NCI-H748 (cell line): ENCODE measurements at regions not wholly inside any gene's neighbourhood (a gene's known extent, or its start where the extent isn't known, plus 50 kb on each side); places are given as distances from the start of the nearest gene placed in this dataset.

Experiments used
- DNase-seq: peaks from one replicate; lab custom pipeline; 2025; ENCODE audit not compliant: unreplicated experiment; lab: John Stamatoyannopoulos, UW

DNA sequence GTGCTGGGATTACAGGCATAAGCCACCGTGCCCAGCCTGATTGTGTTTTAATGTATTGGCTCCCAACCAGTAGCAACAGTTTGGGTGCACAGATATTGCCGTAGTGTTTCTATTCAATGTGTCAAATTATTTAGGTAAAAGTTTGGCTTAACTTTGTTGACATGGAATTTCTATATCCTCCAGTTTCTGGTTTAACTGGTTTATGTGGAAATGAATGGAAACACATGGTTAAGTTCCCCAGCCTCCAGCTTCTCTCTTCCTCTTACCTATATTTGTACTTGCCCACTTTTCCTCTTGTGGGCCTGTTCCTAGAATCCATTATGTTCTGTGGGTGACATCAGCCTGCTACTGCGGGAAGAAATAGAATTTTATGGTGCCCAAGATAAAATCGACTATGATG, 53.9 kb upstream of the ESR1 start:
- DNase-seq, result no peak

DNA sequence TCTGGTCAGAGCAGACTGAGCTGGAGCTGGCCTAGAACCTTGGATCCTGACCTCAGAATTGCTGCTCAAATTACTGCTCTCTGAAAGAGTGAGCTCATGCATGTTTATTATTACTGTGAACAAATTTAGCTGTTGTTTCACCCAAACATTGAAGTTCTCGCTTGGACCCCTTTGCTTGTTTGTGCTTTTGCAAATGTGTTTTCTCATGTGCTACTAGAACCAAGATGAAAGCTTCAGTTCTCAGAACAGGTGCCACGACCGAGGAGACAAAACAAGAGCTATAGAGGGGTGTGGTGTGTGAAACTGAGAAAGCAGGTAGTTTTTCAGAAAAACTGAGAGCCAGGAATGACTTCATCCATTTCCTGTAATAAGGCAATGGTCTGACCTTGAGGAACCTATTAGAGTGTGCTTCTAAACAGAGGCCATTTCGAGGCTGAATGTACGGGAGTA, 50.0 kb upstream of the ESR1 start:
- no peak for DNase-seq
